ENCODE measurements at regions not wholly inside any gene's neighbourhood (a gene's known extent, or its start where the extent isn't known, plus 50 kb on each side); places are given as distances from the start of the nearest gene placed in this dataset.

DNA sequence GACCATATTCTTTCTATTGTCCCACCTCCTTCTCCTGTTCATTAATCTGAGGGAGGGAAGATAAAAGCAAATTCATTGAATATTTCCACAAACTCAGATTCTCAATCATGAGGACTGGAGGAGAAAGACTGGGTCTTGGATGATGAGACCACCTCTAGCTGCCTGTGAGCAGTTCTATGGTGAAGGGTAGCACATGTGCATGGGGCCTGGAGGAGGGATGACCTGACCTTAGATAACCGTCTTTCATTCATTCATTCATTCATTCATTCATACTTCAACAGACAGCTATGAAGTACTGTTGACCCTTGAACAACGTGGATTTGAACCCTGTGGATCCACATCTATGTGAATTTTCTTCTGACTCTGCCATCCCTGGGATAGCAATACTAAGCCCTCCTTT is 68.4 kb downstream of the MED10 start:
- intact Hi-C loops (cut with DNase I; ENCODE audit: low total_unique reads) = no loop called here
- TF ChIP-seq POLR2AphosphoS5 (IDR thresholded peaks at IDR 0.05) = no peak
- no peak for TF ChIP-seq POLR2A (IDR thresholded peaks at IDR 0.05)
- TF ChIP-seq, protein P1, sequence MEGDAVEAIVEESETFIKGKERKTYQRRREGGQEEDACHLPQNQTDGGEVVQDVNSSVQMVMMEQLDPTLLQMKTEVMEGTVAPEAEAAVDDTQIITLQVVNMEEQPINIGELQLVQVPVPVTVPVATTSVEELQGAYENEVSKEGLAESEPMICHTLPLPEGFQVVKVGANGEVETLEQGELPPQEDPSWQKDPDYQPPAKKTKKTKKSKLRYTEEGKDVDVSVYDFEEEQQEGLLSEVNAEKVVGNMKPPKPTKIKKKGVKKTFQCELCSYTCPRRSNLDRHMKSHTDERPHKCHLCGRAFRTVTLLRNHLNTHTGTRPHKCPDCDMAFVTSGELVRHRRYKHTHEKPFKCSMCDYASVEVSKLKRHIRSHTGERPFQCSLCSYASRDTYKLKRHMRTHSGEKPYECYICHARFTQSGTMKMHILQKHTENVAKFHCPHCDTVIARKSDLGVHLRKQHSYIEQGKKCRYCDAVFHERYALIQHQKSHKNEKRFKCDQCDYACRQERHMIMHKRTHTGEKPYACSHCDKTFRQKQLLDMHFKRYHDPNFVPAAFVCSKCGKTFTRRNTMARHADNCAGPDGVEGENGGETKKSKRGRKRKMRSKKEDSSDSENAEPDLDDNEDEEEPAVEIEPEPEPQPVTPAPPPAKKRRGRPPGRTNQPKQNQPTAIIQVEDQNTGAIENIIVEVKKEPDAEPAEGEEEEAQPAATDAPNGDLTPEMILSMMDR (IDR thresholded peaks at IDR 0.05) = no peak

DNA sequence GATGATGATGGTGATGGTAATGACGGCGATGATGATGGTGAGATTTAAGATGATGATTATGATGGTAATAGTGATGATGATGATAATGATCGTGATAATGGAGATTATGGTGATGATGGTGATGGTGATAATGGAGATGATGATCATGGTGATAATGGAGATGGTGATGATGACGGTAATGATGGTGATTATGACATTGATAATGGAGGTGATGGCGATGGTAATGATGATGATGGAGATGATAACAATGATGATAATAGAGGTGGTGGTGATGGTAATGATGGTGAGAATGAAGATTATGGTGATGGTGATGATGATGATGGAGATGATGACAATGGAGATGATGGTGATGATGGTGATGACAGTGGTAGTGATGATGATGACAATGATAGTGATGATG is 69.7 kb downstream of the MED10 start:
- Histone ChIP-seq H3K27ac (no peak overlapping the region), H3K4me3 (no peak overlapping the region), H3K36me3 (no peaks in the 10 kb centered on the region), H3K4me1 (no peaks in the 10 kb centered on the region), H3K27me3 (no peaks in the 10 kb centered on the region), H3K9me3 (no peaks in the 10 kb centered on the region)
- intact Hi-C loops (cut with DNase I; ENCODE audit: low total_unique reads) = no loop called here
- TF ChIP-seq POLR2A (IDR thresholded peaks at IDR 0.05) (no peak), POLR2AphosphoS5 (IDR thresholded peaks at IDR 0.05) (no peak)
- TF ChIP-seq, protein P1 (IDR thresholded peaks at IDR 0.05) = no peak
- no peak for DNase-seq (ENCODE audit: low spot score in 2 of 2)

More for the DNA sequence above, 68.4 kb downstream of the MED10 start:
- no peaks in the 10 kb centered on the region for H3K36me3 ChIP-seq
- no peak for DNase-seq (ENCODE audit: low spot score in 2 of 2)
- no peak overlapping the region for H3K27ac ChIP-seq
- no peak overlapping the region for H3K4me3 ChIP-seq
- no peaks in the 10 kb centered on the region for H3K9me3 ChIP-seq
- no peaks in the 10 kb centered on the region for H3K4me1 ChIP-seq
- H3K27me3 ChIP-seq = no peaks in the 10 kb centered on the region

DNA sequence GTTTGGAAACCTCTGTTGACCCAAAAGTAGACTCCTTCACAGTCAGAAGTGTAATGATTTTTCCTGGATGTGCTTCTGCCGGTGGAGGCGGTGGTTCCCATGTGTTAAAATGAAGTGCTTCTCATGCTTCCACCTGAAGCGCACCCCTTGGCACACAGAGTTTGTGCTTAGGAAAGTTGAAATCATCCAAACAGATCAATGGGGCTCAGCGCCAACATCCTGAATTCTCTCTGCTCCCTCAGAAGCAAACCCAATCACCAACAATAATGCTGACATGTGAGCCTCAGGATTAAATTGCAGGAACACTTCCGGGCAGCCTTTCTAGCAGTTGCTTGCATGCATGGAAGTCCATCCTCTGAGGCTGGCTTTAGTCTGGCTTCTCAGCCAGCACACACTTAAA is 71.0 kb downstream of the MED10 start:
- no peak overlapping the region for H3K4me3 ChIP-seq
- TF ChIP-seq, protein P1 (IDR thresholded peaks at IDR 0.05) = no peak
- TF ChIP-seq POLR2A (IDR thresholded peaks at IDR 0.05) = no peak
- no peaks in the 10 kb centered on the region for H3K36me3 ChIP-seq
- no peaks in the 10 kb centered on the region for H3K27me3 ChIP-seq
- no peak overlapping the region for H3K27ac ChIP-seq
- intact Hi-C loops (cut with DNase I; ENCODE audit: low total_unique reads) = no loop called here
- H3K4me1 ChIP-seq = no peaks in the 10 kb centered on the region
- H3K9me3 ChIP-seq = no peaks in the 10 kb centered on the region
- no peak for DNase-seq (ENCODE audit: low spot score in 2 of 2)

DNA sequence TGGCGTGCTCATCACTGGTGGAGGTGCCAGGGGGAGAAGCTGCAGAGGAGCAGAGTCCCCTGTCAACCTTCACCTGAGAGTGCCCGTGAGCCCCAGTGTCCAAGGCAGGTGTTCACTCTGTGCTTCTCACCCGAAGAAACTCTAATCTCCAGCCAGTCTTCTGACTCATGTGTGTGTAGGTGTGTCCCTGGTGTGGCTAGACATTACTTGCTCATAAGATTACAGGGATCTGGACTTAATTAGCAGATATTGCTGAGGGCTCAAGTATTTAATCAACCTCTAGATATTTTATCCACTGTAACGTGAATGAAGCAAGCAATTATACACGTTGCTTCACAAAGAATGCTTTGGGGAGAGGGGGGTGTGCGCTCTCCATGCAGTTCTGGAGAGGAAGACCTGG is 72.5 kb downstream of the MED10 start:
- no peaks in the 10 kb centered on the region for H3K36me3 ChIP-seq
- TF ChIP-seq, protein P1 (IDR thresholded peaks at IDR 0.05) = no peak
- TF ChIP-seq POLR2A (IDR thresholded peaks at IDR 0.05) (no peak), POLR2AphosphoS5 (IDR thresholded peaks at IDR 0.05) (no peak)
- no peaks in the 10 kb centered on the region for H3K4me1 ChIP-seq
- H3K27me3 ChIP-seq = no peaks in the 10 kb centered on the region
- H3K4me3 ChIP-seq = no peak overlapping the region
- no peak for DNase-seq (ENCODE audit: low spot score in 2 of 2)
- no peaks in the 10 kb centered on the region for H3K9me3 ChIP-seq
- H3K27ac ChIP-seq = no peak overlapping the region
- intact Hi-C loops (cut with DNase I; ENCODE audit: low total_unique reads) = no loop called here

DNA sequence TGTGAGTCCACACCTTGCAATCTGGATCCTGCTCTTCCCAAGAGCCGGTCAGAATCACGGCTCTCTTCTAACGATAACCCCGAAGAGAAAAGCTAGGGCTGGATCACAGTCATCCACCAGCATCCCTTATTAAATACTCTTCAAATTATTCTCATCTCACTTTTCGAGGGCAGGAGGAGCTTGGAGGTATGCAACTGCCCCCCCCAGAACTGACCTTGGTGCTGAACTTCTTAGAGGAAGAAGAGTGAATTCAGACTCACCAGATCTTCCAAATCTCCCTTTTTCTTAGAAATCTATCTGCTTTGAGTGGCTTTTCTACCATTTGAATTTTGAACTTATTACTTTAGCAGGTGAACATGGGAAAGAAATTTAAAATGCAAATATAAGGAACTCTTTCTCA is 75.7 kb downstream of the MED10 start:
- no peak for TF ChIP-seq POLR2AphosphoS5 (IDR thresholded peaks at IDR 0.05)
- TF ChIP-seq, protein P1 (IDR thresholded peaks at IDR 0.05) = no peak
- no peak for TF ChIP-seq POLR2A (IDR thresholded peaks at IDR 0.05)
- intact Hi-C loops (cut with DNase I; ENCODE audit: low total_unique reads) = no loop called here
- H3K4me3 ChIP-seq = no peak overlapping the region

More for the DNA sequence above, 75.7 kb downstream of the MED10 start:
- no peak overlapping the region for H3K27ac ChIP-seq
- no peaks in the 10 kb centered on the region for H3K9me3 ChIP-seq
- no peaks in the 10 kb centered on the region for H3K36me3 ChIP-seq
- DNase-seq (ENCODE audit: low spot score in 2 of 2) = no peak
- no peaks in the 10 kb centered on the region for H3K4me1 ChIP-seq
- H3K27me3 ChIP-seq = no peaks in the 10 kb centered on the region

Measured in breast epithelium (tissue), 4 donors.